ENCODE measurements at regions not wholly inside any gene's neighbourhood (a gene's known extent, or its start where the extent isn't known, plus 50 kb on each side); places are given as distances from the start of the nearest gene placed in this dataset.

DNA sequence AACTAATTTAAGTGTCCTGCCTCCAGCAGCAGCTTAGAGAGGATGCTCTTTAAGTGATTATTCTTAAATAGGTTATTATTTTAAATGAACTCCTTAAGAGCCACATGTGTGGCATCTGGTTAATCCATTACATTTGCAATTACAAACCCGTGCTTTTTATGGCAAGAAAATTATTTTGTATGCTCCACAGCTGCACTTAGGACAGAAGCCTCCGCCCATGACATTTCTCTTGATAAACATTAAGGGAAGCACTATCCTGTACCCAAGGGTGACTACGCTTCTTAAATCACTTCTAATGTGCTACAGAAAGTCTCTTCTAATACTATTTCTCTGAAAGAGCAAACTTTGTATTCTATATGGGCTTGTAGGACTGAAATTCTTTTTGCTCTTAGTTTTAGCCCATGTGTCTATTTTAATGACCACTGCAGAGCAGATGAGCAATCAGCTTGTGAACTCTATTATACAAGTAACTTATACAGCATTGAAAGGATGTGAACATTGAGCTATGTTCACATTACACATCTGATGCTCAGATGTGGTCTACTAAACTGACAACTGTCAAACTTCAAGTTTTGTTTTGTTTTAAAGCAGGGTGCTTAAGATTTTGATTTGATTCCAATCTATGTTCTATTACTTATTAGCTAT, 223.4 kb downstream of the COX7C start:
- Histone ChIP-seq H3K4me1 (no peaks in the 10 kb centered on the region), H3K27me3 (no peaks in the 10 kb centered on the region), H3K27ac (no peak overlapping the region), H3K9me3 (no peaks in the 10 kb centered on the region), H3K4me3 (replicated peaks in 1 of 3) (no peak overlapping the region), H3K36me3 (no peaks in the 10 kb centered on the region)
- WGBS, 2 donors, result 61 to 75% methylated on average over 3 of the region's 3 CpGs
- intact Hi-C loops (cut with DNase I), result no loop called here
- DNase-seq, result no peak
- TF ChIP-seq, protein P1, sequence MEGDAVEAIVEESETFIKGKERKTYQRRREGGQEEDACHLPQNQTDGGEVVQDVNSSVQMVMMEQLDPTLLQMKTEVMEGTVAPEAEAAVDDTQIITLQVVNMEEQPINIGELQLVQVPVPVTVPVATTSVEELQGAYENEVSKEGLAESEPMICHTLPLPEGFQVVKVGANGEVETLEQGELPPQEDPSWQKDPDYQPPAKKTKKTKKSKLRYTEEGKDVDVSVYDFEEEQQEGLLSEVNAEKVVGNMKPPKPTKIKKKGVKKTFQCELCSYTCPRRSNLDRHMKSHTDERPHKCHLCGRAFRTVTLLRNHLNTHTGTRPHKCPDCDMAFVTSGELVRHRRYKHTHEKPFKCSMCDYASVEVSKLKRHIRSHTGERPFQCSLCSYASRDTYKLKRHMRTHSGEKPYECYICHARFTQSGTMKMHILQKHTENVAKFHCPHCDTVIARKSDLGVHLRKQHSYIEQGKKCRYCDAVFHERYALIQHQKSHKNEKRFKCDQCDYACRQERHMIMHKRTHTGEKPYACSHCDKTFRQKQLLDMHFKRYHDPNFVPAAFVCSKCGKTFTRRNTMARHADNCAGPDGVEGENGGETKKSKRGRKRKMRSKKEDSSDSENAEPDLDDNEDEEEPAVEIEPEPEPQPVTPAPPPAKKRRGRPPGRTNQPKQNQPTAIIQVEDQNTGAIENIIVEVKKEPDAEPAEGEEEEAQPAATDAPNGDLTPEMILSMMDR (IDR thresholded peaks at IDR 0.05), result no peak
- TF ChIP-seq POLR2A (IDR thresholded peaks at IDR 0.05), result no peak

DNA sequence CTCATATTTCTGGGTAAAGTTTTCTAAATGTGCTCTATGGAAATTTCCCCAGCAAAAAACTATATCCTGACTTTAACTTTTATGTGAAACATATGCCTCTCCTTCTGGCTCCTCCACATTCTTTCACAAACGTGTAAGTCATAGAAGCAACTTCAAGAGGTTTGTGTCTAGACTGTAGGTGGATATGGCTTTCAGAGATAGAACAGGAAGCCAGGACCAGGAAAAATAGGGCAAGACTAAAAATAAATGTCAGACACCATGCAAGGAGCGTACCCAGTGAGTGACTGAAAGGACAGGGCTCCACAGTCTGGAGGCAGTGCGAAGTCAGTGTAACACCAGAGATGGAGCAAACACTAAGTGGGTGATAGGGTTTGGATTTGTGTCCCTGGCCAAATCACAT, 240.7 kb downstream of the COX7C start:
- intact Hi-C loops (cut with DNase I), result no loop called here
- WGBS, 2 donors, result 57 to 61% methylated on average over 3 of the region's 3 CpGs

DNA sequence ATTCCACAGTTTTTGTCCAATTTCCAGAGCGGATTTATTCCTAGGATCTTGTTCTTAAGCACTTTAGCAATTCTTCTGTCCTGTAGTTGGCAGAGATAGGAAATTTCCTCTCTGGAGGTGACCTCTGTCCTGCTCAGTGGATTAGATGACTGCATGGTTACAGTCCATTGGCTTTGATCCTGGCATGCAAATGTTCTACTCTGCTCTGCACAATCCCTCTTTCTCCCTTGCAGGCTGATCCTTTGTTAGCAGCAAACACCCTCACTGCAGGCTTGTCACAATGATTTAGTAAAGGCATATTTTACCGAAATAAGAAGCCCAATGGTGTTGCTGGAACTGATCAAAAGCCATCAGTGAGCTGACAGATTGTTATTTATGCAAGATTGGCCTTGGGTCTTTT, 243.8 kb downstream of the COX7C start:
- Histone ChIP-seq H3K27me3 (no peaks in the 10 kb centered on the region), H3K4me1 (no peaks in the 10 kb centered on the region), H3K9me3 (no peaks in the 10 kb centered on the region), H3K36me3 (no peaks in the 10 kb centered on the region), H3K27ac (no peak overlapping the region), H3K4me3 (replicated peaks in 1 of 3) (no peak overlapping the region)
- intact Hi-C loops (cut with DNase I), result no loop called here
- 70 to 78% methylated on average over 2 of the region's 2 CpGs for WGBS, 2 donors
- no peak for TF ChIP-seq POLR2A (IDR thresholded peaks at IDR 0.05)
- TF ChIP-seq, protein P1 (IDR thresholded peaks at IDR 0.05), result no peak
- no peak for DNase-seq

More for the DNA sequence above, 240.7 kb downstream of the COX7C start:
- Histone ChIP-seq H3K9me3 (no peaks in the 10 kb centered on the region), H3K4me1 (no peaks in the 10 kb centered on the region), H3K4me3 (replicated peaks in 1 of 3) (no peak overlapping the region), H3K27ac (no peak overlapping the region), H3K27me3 (no peaks in the 10 kb centered on the region), H3K36me3 (no peaks in the 10 kb centered on the region)
- DNase-seq, result no peak
- TF ChIP-seq, protein P1 (IDR thresholded peaks at IDR 0.05), result no peak
- no peak for TF ChIP-seq POLR2A (IDR thresholded peaks at IDR 0.05)

DNA sequence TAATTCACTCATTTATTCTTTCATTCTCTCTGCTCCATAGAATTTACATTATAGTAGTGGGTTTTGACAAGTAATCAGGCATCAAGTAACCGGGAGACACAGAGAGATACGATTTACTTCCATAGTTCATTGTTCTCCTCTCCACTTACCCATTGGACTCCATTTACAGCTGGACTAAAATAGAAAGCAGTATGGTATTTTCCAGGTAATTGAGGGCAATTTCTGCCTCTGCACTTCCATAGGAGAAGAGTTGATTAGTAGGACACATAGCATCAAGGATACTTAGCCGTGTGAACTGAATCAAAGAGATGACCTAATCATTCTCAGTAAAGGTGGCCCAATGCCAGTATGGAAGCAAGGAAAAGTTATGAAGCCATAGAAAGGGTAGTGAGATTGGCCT, 244.4 kb downstream of the COX7C start:
- no peak overlapping the region for H3K27ac ChIP-seq
- no peaks in the 10 kb centered on the region for H3K9me3 ChIP-seq
- no peaks in the 10 kb centered on the region for H3K27me3 ChIP-seq
- no peak overlapping the region for H3K4me3 ChIP-seq (replicated peaks in 1 of 3)
- intact Hi-C loops (cut with DNase I), result no loop called here
- WGBS, 2 donors, result 87 to 88% methylated on average over 3 of the region's 3 CpGs
- H3K4me1 ChIP-seq, result no peaks in the 10 kb centered on the region
- no peaks in the 10 kb centered on the region for H3K36me3 ChIP-seq
- TF ChIP-seq, protein P1 (IDR thresholded peaks at IDR 0.05), result no peak
- TF ChIP-seq POLR2A (IDR thresholded peaks at IDR 0.05), result no peak
- DNase-seq, result no peak

DNA sequence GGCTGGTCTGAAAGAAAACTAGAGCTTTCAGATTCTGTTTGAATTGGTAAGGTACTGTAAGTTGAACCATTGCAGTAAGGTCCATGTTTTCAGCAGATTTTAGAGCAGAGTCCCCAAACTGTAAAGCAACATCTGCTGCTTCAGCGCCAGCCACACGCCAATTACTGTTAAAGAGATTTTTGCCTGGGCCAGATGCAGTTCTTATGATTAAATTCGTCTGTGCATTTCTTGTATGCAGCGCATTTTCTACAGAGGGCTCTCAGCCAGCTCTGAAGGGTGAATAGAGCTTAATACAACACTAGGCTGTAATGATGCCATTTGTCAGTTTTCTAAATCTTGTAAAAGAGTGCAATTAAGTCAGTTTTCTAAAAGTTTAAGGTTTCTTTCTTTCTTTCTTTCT, 246.3 kb downstream of the COX7C start:
- Histone ChIP-seq H3K9me3 (no peaks in the 10 kb centered on the region), H3K4me1 (no peaks in the 10 kb centered on the region), H3K4me3 (replicated peaks in 1 of 3) (no peak overlapping the region), H3K27ac (no peak overlapping the region), H3K36me3 (no peaks in the 10 kb centered on the region), H3K27me3 (no peaks in the 10 kb centered on the region)
- TF ChIP-seq, protein P1 (IDR thresholded peaks at IDR 0.05), result no peak
- TF ChIP-seq POLR2A (IDR thresholded peaks at IDR 0.05), result no peak
- intact Hi-C loops (cut with DNase I), result no loop called here
- no peak for DNase-seq
- 62 to 66% methylated on average over 4 of the region's 4 CpGs for WGBS, 2 donors

Measured in thyroid gland (tissue), 4 donors.